ENCODE measurements at regions not wholly inside any gene's neighbourhood (a gene's known extent, or its start where the extent isn't known, plus 50 kb on each side); places are given as distances from the start of the nearest gene placed in this dataset.
A peak's percentile ranks its signal among the peaks of the same experiment; 100 is the strongest.

- no peaks in the 10 kb centered on the region for H3K27me3 ChIP-seq (ENCODE audit: low read depth, low read length)
- peak overlapping the region in 1 of 2 donors; percentile 58 for H3K4me3 ChIP-seq (ENCODE audit: low read depth in 1 of 2, low read length in 2 of 2)
- H3K36me3 ChIP-seq (ENCODE audit: control insufficient read depth in 1 of 2, insufficient read depth in 2 of 2, low read length in 2 of 2): no peaks in the 10 kb centered on the region
- peaks cover 0 to 12% of the 10 kb centered on the region in 2 donors for H3K4me1 ChIP-seq (ENCODE audit: control insufficient read depth in 1 of 2, insufficient read depth in 2 of 2, low read length in 2 of 2)
- no peaks in the 10 kb centered on the region for H3K9me3 ChIP-seq (ENCODE audit: control insufficient read depth in 1 of 2, low read length in 2 of 2)
- peak overlapping the region; percentile 31 for H3K27ac ChIP-seq (ENCODE audit: low read length)
Observed at GRCh38 chrX:40267334-40268187, 169.8 kb upstream of the BCOR start.

- H3K4me1 ChIP-seq (ENCODE audit: control insufficient read depth in 1 of 2, insufficient read depth in 2 of 2, low read length in 2 of 2): peaks cover 0 to 20% of the 10 kb centered on the region in 2 donors
- H3K36me3 ChIP-seq (ENCODE audit: control insufficient read depth in 1 of 2, insufficient read depth in 2 of 2, low read length in 2 of 2): no peaks in the 10 kb centered on the region
- H3K27me3 ChIP-seq (ENCODE audit: low read depth, low read length): no peaks in the 10 kb centered on the region
- H3K4me3 ChIP-seq (ENCODE audit: low read depth in 1 of 2, low read length in 2 of 2): peak overlapping the region; percentile 42 to 58
- peak overlapping the region; percentile 31 for H3K27ac ChIP-seq (ENCODE audit: low read length)
- no peaks in the 10 kb centered on the region for H3K9me3 ChIP-seq (ENCODE audit: control insufficient read depth in 1 of 2, low read length in 2 of 2)
Observed at GRCh38 chrX:40266490-40267333, 169.0 kb upstream of the BCOR start.

- Histone ChIP-seq H3K9me3 (ENCODE audit: control insufficient read depth in 1 of 2, low read length in 2 of 2) (no peaks in the 10 kb centered on the region), H3K27me3 (ENCODE audit: low read depth, low read length) (no peaks in the 10 kb centered on the region), H3K36me3 (ENCODE audit: control insufficient read depth in 1 of 2, insufficient read depth in 2 of 2, low read length in 2 of 2) (no peaks in the 10 kb centered on the region), H3K27ac (ENCODE audit: low read length) (no peak overlapping the region), H3K4me1 (ENCODE audit: control insufficient read depth in 1 of 2, insufficient read depth in 2 of 2, low read length in 2 of 2) (peaks cover 0 to 20% of the 10 kb centered on the region in 2 donors), H3K4me3 (ENCODE audit: low read depth in 1 of 2, low read length in 2 of 2) (no peak overlapping the region)
Observed at GRCh38 chrX:40265936-40266335, 168.2 kb upstream of the BCOR start.

- Histone ChIP-seq H3K9me3 (ENCODE audit: control insufficient read depth in 1 of 2, low read length in 2 of 2) (no peaks in the 10 kb centered on the region), H3K27ac (ENCODE audit: low read length) (no peak overlapping the region), H3K4me1 (ENCODE audit: control insufficient read depth in 1 of 2, insufficient read depth in 2 of 2, low read length in 2 of 2) (peaks cover 0 to 20% of the 10 kb centered on the region in 2 donors), H3K36me3 (ENCODE audit: control insufficient read depth in 1 of 2, insufficient read depth in 2 of 2, low read length in 2 of 2) (no peaks in the 10 kb centered on the region), H3K27me3 (ENCODE audit: low read depth, low read length) (no peaks in the 10 kb centered on the region), H3K4me3 (ENCODE audit: low read depth in 1 of 2, low read length in 2 of 2) (no peak overlapping the region)
Observed at GRCh38 chrX:40263014-40263560, 165.3 kb upstream of the BCOR start.

GRCh38 chrX:40262157-40263013 lies 164.6 kb upstream of the BCOR start:
- Histone ChIP-seq H3K27ac (ENCODE audit: low read length) (no peak overlapping the region), H3K9me3 (ENCODE audit: control insufficient read depth in 1 of 2, low read length in 2 of 2) (no peaks in the 10 kb centered on the region), H3K4me1 (ENCODE audit: control insufficient read depth in 1 of 2, insufficient read depth in 2 of 2, low read length in 2 of 2) (peaks cover 0 to 14% of the 10 kb centered on the region in 2 donors), H3K4me3 (ENCODE audit: low read depth in 1 of 2, low read length in 2 of 2) (no peak overlapping the region), H3K36me3 (ENCODE audit: control insufficient read depth in 1 of 2, insufficient read depth in 2 of 2, low read length in 2 of 2) (no peaks in the 10 kb centered on the region), H3K27me3 (ENCODE audit: low read depth, low read length) (no peaks in the 10 kb centered on the region)

- Histone ChIP-seq H3K4me3 (ENCODE audit: low read depth in 1 of 2, low read length in 2 of 2) (no peak overlapping the region), H3K9me3 (ENCODE audit: control insufficient read depth in 1 of 2, low read length in 2 of 2) (no peaks in the 10 kb centered on the region), H3K27ac (ENCODE audit: low read length) (no peak overlapping the region), H3K27me3 (ENCODE audit: low read depth, low read length) (no peaks in the 10 kb centered on the region), H3K4me1 (ENCODE audit: control insufficient read depth in 1 of 2, insufficient read depth in 2 of 2, low read length in 2 of 2) (peaks cover 0 to 11% of the 10 kb centered on the region in 2 donors), H3K36me3 (ENCODE audit: control insufficient read depth in 1 of 2, insufficient read depth in 2 of 2, low read length in 2 of 2) (no peaks in the 10 kb centered on the region)
Observed at GRCh38 chrX:40261833-40262156, 164.0 kb upstream of the BCOR start.

GRCh38 chrX:40260146-40260747 lies 162.5 kb upstream of the BCOR start:
- Histone ChIP-seq H3K4me1 (ENCODE audit: control insufficient read depth in 1 of 2, insufficient read depth in 2 of 2, low read length in 2 of 2) (peaks cover 0 to 11% of the 10 kb centered on the region in 2 donors), H3K9me3 (ENCODE audit: control insufficient read depth in 1 of 2, low read length in 2 of 2) (no peaks in the 10 kb centered on the region), H3K27ac (ENCODE audit: low read length) (no peak overlapping the region), H3K27me3 (ENCODE audit: low read depth, low read length) (no peaks in the 10 kb centered on the region), H3K36me3 (ENCODE audit: control insufficient read depth in 1 of 2, insufficient read depth in 2 of 2, low read length in 2 of 2) (no peaks in the 10 kb centered on the region), H3K4me3 (ENCODE audit: low read depth in 1 of 2, low read length in 2 of 2) (no peak overlapping the region)

- Histone ChIP-seq H3K9me3 (ENCODE audit: control insufficient read depth in 1 of 2, low read length in 2 of 2) (no peaks in the 10 kb centered on the region), H3K4me3 (ENCODE audit: low read depth in 1 of 2, low read length in 2 of 2) (no peak overlapping the region), H3K36me3 (ENCODE audit: control insufficient read depth in 1 of 2, insufficient read depth in 2 of 2, low read length in 2 of 2) (no peaks in the 10 kb centered on the region), H3K27me3 (ENCODE audit: low read depth, low read length) (no peaks in the 10 kb centered on the region), H3K27ac (ENCODE audit: low read length) (no peak overlapping the region), H3K4me1 (ENCODE audit: control insufficient read depth in 1 of 2, insufficient read depth in 2 of 2, low read length in 2 of 2) (peaks cover 0 to 11% of the 10 kb centered on the region in 2 donors)
Observed at GRCh38 chrX:40258909-40259308, 161.2 kb upstream of the BCOR start.

- H3K9me3 ChIP-seq (ENCODE audit: control insufficient read depth in 1 of 2, low read length in 2 of 2): no peaks in the 10 kb centered on the region
- no peaks in the 10 kb centered on the region for H3K4me1 ChIP-seq (ENCODE audit: control insufficient read depth in 1 of 2, insufficient read depth in 2 of 2, low read length in 2 of 2)
- no peaks in the 10 kb centered on the region for H3K27me3 ChIP-seq (ENCODE audit: low read depth, low read length)
- no peak overlapping the region for H3K4me3 ChIP-seq (ENCODE audit: low read depth in 1 of 2, low read length in 2 of 2)
- H3K36me3 ChIP-seq (ENCODE audit: control insufficient read depth in 1 of 2, insufficient read depth in 2 of 2, low read length in 2 of 2): no peaks in the 10 kb centered on the region
- H3K27ac ChIP-seq (ENCODE audit: low read length): no peak overlapping the region
Observed at GRCh38 chrX:40253771-40254170, 156.0 kb upstream of the BCOR start.

- Histone ChIP-seq H3K9me3 (ENCODE audit: control insufficient read depth in 1 of 2, low read length in 2 of 2) (no peaks in the 10 kb centered on the region), H3K27ac (ENCODE audit: low read length) (no peak overlapping the region), H3K27me3 (ENCODE audit: low read depth, low read length) (no peaks in the 10 kb centered on the region), H3K36me3 (ENCODE audit: control insufficient read depth in 1 of 2, insufficient read depth in 2 of 2, low read length in 2 of 2) (no peaks in the 10 kb centered on the region), H3K4me1 (ENCODE audit: control insufficient read depth in 1 of 2, insufficient read depth in 2 of 2, low read length in 2 of 2) (peaks cover 0 to 8% of the 10 kb centered on the region in 2 donors), H3K4me3 (ENCODE audit: low read depth in 1 of 2, low read length in 2 of 2) (no peak overlapping the region)
Observed at GRCh38 chrX:40249582-40249981, 151.8 kb upstream of the BCOR start.

Measured in muscle layer of duodenum (tissue), 2 donors.